ENCODE measurements at regions not wholly inside any gene's neighbourhood (a gene's known extent, or its start where the extent isn't known, plus 50 kb on each side); places are given as distances from the start of the nearest gene placed in this dataset.

DNA sequence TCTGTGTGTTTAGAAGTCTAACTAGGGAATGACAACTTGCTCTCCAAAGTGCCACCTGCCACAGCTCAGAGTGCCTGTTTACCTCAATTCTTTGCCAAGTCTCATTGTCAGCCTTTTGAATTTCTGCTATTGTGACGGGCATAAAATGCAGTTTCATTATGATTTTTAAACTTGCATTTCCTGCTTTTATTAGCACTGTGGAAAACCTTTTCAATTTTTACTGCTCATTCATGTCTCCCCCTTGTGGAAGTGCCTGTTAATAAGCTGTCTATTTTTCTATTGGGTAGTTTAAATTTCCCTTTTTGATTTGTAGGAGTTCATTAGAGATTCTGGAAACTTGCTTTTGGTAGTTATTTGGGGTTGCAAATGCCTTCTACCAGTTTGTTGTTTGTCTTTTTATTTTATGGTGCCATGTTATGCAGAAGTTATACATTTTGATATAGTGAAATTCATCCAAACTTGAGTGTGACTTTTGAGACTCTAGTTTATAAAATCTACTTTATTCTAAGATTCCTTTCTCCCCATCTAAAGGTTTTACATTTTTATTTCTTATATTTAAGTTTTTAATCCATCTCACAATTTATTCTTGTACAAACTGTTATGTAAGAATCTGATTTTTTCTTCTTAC lies 53.9 kb upstream of the FRMD4B start:
- Histone ChIP-seq H3K9ac (ENCODE audit: low read depth, low read length) (no peak overlapping the region), H3K9me3 (ENCODE audit: control insufficient read depth, insufficient read depth, low read length) (0 out of 2 replicates have a peak, but pooled peaks cover 4% of the 10 kb centered on the region), H3K27me3 (ENCODE audit: control insufficient read depth, insufficient read depth, low read length) (no peaks in the 10 kb centered on the region), H3K27ac (ENCODE audit: low read depth, low read length) (no peak overlapping the region), H3K4me1 (ENCODE audit: control insufficient read depth, insufficient read depth, low read length) (no peaks in the 10 kb centered on the region), H3K4me3 (ENCODE audit: low read depth, low read length) (no peak overlapping the region), H3K36me3 (ENCODE audit: control insufficient read depth, insufficient read depth, low read length) (no peaks in the 10 kb centered on the region)

DNA sequence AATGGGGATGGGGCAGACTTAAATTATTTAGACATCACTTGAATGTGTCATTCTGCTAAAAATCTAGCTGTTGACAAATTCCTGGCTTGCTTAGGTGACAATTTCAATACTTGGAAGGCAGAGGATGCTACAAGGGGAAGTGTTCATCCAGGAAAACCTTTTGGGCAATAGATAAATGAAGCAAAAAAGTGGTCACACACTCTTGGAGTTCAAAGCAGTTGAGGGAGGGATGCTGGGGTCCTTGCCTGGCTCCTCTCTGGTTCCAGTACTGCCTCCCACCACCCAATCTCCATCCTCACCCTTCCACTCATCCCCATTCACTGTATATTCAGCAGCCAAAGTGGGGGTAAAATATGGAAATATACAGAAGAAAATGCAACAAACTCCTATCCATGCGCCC lies 52.6 kb upstream of the FRMD4B start:
- Histone ChIP-seq H3K4me1 (ENCODE audit: control insufficient read depth, insufficient read depth, low read length) (no peaks in the 10 kb centered on the region), H3K9ac (ENCODE audit: low read depth, low read length) (no peak overlapping the region), H3K36me3 (ENCODE audit: control insufficient read depth, insufficient read depth, low read length) (no peaks in the 10 kb centered on the region), H3K27me3 (ENCODE audit: control insufficient read depth, insufficient read depth, low read length) (no peaks in the 10 kb centered on the region), H3K9me3 (ENCODE audit: control insufficient read depth, insufficient read depth, low read length) (no peaks in the 10 kb centered on the region), H3K4me3 (ENCODE audit: low read depth, low read length) (no peak overlapping the region), H3K27ac (ENCODE audit: low read depth, low read length) (no peak overlapping the region)

DNA sequence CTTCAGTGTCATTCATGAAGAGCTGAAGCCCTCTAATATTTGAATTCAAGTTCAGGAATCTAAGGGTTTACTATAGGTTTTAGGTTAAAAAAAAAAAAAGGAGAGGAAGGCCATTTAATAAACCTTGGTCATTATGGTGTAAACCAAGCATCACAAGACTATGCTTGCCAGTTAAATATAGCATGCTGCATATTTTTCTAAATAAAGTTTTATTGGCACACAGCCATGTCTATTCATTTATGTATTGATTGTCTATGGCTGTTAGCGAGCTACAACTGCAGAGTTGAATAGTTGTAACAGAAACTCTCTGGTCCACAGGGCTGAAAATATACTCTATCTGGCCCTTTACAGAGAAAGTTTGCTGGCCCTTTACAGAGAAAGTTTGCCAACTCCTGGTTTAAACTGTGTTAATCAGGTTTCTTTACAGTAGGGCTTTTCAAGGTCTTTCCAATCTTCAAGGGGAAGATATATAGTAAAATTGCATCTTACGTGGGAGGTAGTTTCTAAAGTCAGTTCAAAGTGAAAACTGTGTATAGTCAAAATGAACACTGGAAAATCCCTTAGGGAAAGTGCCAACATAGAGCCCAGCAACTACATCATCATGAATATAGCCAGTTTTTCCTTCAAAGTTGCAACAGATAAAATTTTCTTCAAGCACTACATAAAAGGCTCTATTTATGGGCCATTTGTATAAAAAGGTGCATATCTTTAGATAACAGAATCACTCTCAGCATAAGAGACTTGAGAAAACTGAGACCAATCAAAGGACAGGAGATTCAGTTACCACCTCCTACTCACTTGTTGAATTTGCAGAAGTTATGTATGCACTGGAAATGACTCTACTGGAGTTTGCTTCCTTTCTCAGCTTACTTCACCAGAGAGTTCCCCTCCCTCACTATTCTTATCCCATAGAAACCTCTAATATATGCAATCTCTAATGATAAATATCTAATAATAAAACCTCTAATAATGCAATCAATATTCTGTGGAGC lies 49.7 kb upstream of the FRMD4B start:
- H3K4me3 ChIP-seq (ENCODE audit: low read depth, low read length) = no peak overlapping the region
- H3K9ac ChIP-seq (ENCODE audit: low read depth, low read length) = no peak overlapping the region
- H3K36me3 ChIP-seq (ENCODE audit: control insufficient read depth, insufficient read depth, low read length) = no peaks in the 10 kb centered on the region
- H3K4me1 ChIP-seq (ENCODE audit: control insufficient read depth, insufficient read depth, low read length) = no peaks in the 10 kb centered on the region
- no peak overlapping the region for H3K27ac ChIP-seq (ENCODE audit: low read depth, low read length)
- H3K27me3 ChIP-seq (ENCODE audit: control insufficient read depth, insufficient read depth, low read length) = no peaks in the 10 kb centered on the region
- H3K9me3 ChIP-seq (ENCODE audit: control insufficient read depth, insufficient read depth, low read length) = no peaks in the 10 kb centered on the region

Data from HUES48 (cell line).